A549 (cell line): ENCODE measurements at regions not wholly inside any gene's neighbourhood (a gene's known extent, or its start where the extent isn't known, plus 50 kb on each side); places are given as distances from the start of the nearest gene placed in this dataset.

Experiments
- ATAC-seq, 2 experiments: fragments of 200-7000 bp in 1 of 2; fragments of >200 bp in 1 of 2; cut with Nextera tagmentation in 1 of 2; cut with Tn5 transposase in 1 of 2; 3 replicates each; pipeline versions ENCODE4 v1.8.0 to v1.9.1; 2018 to 2020; ENCODE audit warnings: mild to moderate bottlenecking in 1 of 2, moderate library complexity in 1 of 2
- CTCF ChIA-PET: fragments of 300-600 bp; sonication (Branson Sonifier 250); formaldehyde crosslinking; extraction: SDS; loops from one replicate; lab custom pipeline; 2021; ENCODE audit warnings: antibody characterized with exemption, inconsistent platforms; lab: Yijun Ruan, JAX
- POLR2A ChIA-PET: fragments of 350-600 bp; formaldehyde crosslinking; extraction: SDS; loops from one replicate; lab custom pipeline; 2021; ENCODE audit warnings: antibody characterized with exemption, inconsistent platforms; lab: Yijun Ruan, JAX
- DNase-seq, 2 experiments: peaks; one replicate each; pipeline versions ENCODE4 v3.0.0 to v3.0.0-alpha.2; 2011 to 2016; ENCODE audit warnings: low read depth in 1 of 2, low spot score in 1 of 2
- FAIRE-seq: peaks from 2 replicates; lab custom pipeline; 2011; peaks lifted over from hg19 to GRCh38; lab: Jason Lieb, UNC
- H3K27ac ChIP-seq, 2 experiments: fragments of >200 bp; sonication (Bioruptor Twin); formaldehyde crosslinking; 3 replicates each; pipeline ENCODE4 v1.5.1; 2016 to 2017
- H3K4me1 ChIP-seq: fragments of >200 bp; sonication (Bioruptor Twin); formaldehyde crosslinking; 3 replicates; pipeline ENCODE4 v1.6.1; 2016
- H3K4me2 ChIP-seq: fragments of >200 bp; sonication (Bioruptor Twin); formaldehyde crosslinking; 3 replicates; pipeline ENCODE4 v1.6.1; 2016
- H3K4me3 ChIP-seq: fragments of >200 bp; sonication (Bioruptor Twin); formaldehyde crosslinking; 3 replicates; pipeline ENCODE4 v1.5.1; 2016
- H3K9me3 ChIP-seq: fragments of >200 bp; sonication (Bioruptor Twin); formaldehyde crosslinking; 3 replicates; pipeline ENCODE4 v1.6.1; 2016
- BCL3 ChIP-seq: fragments of >200 bp; sonication (Bioruptor Twin); formaldehyde crosslinking; IDR thresholded peaks from 3 replicates; pipeline ENCODE4 v1.6.1; 2016
- BHLHE40 ChIP-seq: IDR thresholded peaks from 2 replicates; pipeline ENCODE4 v1.6.1; 2012; ENCODE audit warnings: low read depth, low read length, inconsistent platforms
- CBX2 ChIP-seq: fragments of 200-600 bp; sonication (generic); IDR thresholded peaks from 2 replicates; pipeline ENCODE4 v1.6.1; 2016; ENCODE audit warnings: low read depth, mild to moderate bottlenecking, borderline replicate concordance
- CHD2 ChIP-seq: fragments of 150-350 bp; IDR thresholded peaks from 2 replicates; pipeline ENCODE4 v1.6.1; 2014; ENCODE audit warnings: low read length; ENCODE audit not compliant: partially characterized antibody
- CHD4 ChIP-seq: fragments of 200-600 bp; sonication (generic); IDR thresholded peaks from 2 replicates; pipeline ENCODE4 v1.6.1; 2016; ENCODE audit warnings: antibody characterized with exemption, mild to moderate bottlenecking, borderline replicate concordance
- E2F6 ChIP-seq: IDR thresholded peaks from 2 replicates; pipeline ENCODE4 v1.6.1; 2012; ENCODE audit warnings: low read depth, borderline replicate concordance
- EHF ChIP-seq: fragments of 250-450 bp; sonication (Bioruptor Pico); IDR thresholded peaks from 2 replicates; pipeline ENCODE4 v1.5.0; 2020; ENCODE audit warnings: mild to moderate bottlenecking
- EP300 ChIP-seq, 2 experiments: fragments of >200 bp; sonication (Bioruptor Twin); formaldehyde crosslinking; IDR thresholded peaks; 2 replicates in 1 of 2; 3 replicates in 1 of 2; pipeline ENCODE4 v1.6.1; 2016 to 2017
- ESRRA ChIP-seq: fragments of 150-350 bp; IDR thresholded peaks from 2 replicates; pipeline ENCODE4 v1.6.1; 2014; ENCODE audit warnings: mild to moderate bottlenecking, low read length, borderline replicate concordance
- FOXS1 ChIP-seq: fragments of 250-450 bp; sonication (Bioruptor Pico); IDR thresholded peaks from 2 replicates; pipeline ENCODE4 v1.5.0; 2020; ENCODE audit warnings: mild to moderate bottlenecking, moderate library complexity
- GATA3 ChIP-seq: IDR thresholded peaks from 2 replicates; pipeline ENCODE4 v1.6.1; 2012; ENCODE audit warnings: borderline replicate concordance
- HOXA7 ChIP-seq: fragments of 250-450 bp; sonication (Bioruptor Pico); IDR thresholded peaks from 2 replicates; pipeline ENCODE4 v1.5.0; 2020; ENCODE audit warnings: mild to moderate bottlenecking, moderate library complexity
- HOXB5 ChIP-seq: fragments of 250-450 bp; sonication (Bioruptor Pico); IDR thresholded peaks from 2 replicates; pipeline ENCODE4 v1.5.0; 2020; ENCODE audit warnings: mild to moderate bottlenecking, moderate library complexity
- JUN ChIP-seq, 2 experiments: fragments of >200 bp; sonication (Bioruptor Twin); formaldehyde crosslinking; IDR thresholded peaks; 2 replicates in 1 of 2; 3 replicates in 1 of 2; pipeline ENCODE4 v1.6.1; 2016 to 2017
- JUNB ChIP-seq: fragments of >200 bp; sonication (Bioruptor Twin); formaldehyde crosslinking; IDR thresholded peaks from 2 replicates; pipeline ENCODE4 v1.6.1; 2016
- KDM1A ChIP-seq: fragments of 200-600 bp; sonication (generic); IDR thresholded peaks from 2 replicates; pipeline ENCODE4 v1.6.1; 2016; ENCODE audit warnings: low read depth, mild to moderate bottlenecking
- KDM5A ChIP-seq: fragments of 200-600 bp; sonication (generic); IDR thresholded peaks from 2 replicates; pipeline ENCODE4 v1.6.1; 2016; ENCODE audit warnings: antibody characterized with exemption, mild to moderate bottlenecking
- MAZ ChIP-seq: fragments of 150-350 bp; IDR thresholded peaks from 2 replicates; pipeline ENCODE4 v1.6.1; 2014; ENCODE audit warnings: antibody characterized with exemption, low read depth, low read length, borderline replicate concordance
- MYC ChIP-seq: IDR thresholded peaks from 2 replicates; pipeline ENCODE4 v1.6.1; 2012; ENCODE audit warnings: mild to moderate bottlenecking, inconsistent platforms, low read length, improper control_type of control experiment, borderline replicate concordance
- NR3C1 ChIP-seq: fragments of >200 bp; sonication (Bioruptor Twin); formaldehyde crosslinking; IDR thresholded peaks from 3 replicates; pipeline ENCODE4 v1.6.1; 2017
- PBX3 ChIP-seq: IDR thresholded peaks from 2 replicates; pipeline ENCODE4 v1.6.1; 2012
- RAD21 ChIP-seq, 2 experiments: fragments of >200 bp in 1 of 2; sonication (Bioruptor Twin) in 1 of 2; formaldehyde crosslinking in 1 of 2; IDR thresholded peaks in 1 of 2; conservative IDR thresholded peaks in 1 of 2; 2 replicates in 1 of 2; 3 replicates in 1 of 2; pipeline ENCODE4 v1.6.1; 2012 to 2018; ENCODE audit warnings: inconsistent platforms in 1 of 2
- RARB ChIP-seq: fragments of 250-450 bp; sonication (Bioruptor Pico); IDR thresholded peaks from 2 replicates; pipeline ENCODE4 v1.8.0; 2021; ENCODE audit warnings: mild to moderate bottlenecking, moderate library complexity
- RCOR1 ChIP-seq: fragments of 150-350 bp; IDR thresholded peaks from 2 replicates; pipeline ENCODE4 v1.6.1; 2014; ENCODE audit warnings: antibody characterized with exemption, low read length, low read depth
- RFX5 ChIP-seq: fragments of 450-650 bp; IDR thresholded peaks from 2 replicates; pipeline ENCODE4 v1.7.1; 2014; ENCODE audit warnings: antibody characterized with exemption, mild to moderate bottlenecking, moderate library complexity
- RNF2 ChIP-seq: fragments of 200-600 bp; sonication (generic); IDR thresholded peaks from 2 replicates; pipeline ENCODE4 v1.6.1; 2016; ENCODE audit warnings: low read depth, mild to moderate bottlenecking, antibody characterized with exemption, moderate library complexity, borderline replicate concordance
- SREBF2 ChIP-seq: fragments of 450-650 bp; IDR thresholded peaks from 2 replicates; pipeline ENCODE4 v1.6.1; 2014; ENCODE audit warnings: mild to moderate bottlenecking, moderate library complexity
- TP53 ChIP-seq: fragments of 250-450 bp; sonication (Bioruptor Pico); IDR thresholded peaks from 2 replicates; pipeline ENCODE4 v1.5.0; 2021; ENCODE audit warnings: mild to moderate bottlenecking, moderate library complexity
- ZC3H11A ChIP-seq: fragments of 450-650 bp; IDR thresholded peaks from 2 replicates; pipeline ENCODE4 v1.6.1; 2014; ENCODE audit warnings: antibody characterized with exemption, mild to moderate bottlenecking
- whole genome bisulfite sequencing: methylation state at CpG from one replicate; pipeline ENCODE4 v1.1.6; 2017; ENCODE audit errors: missing lambda C conversion rate; 5-methylcytosine and 5-hydroxymethylcytosine counted together
- TF ChIP-seq, protein P1 (sequence below): fragments of 250-450 bp; sonication (Bioruptor Pico); IDR thresholded peaks from 2 replicates; pipeline ENCODE4 v1.5.0; 2021; ENCODE audit warnings: mild to moderate bottlenecking, moderate library complexity, borderline replicate concordance

DNA sequence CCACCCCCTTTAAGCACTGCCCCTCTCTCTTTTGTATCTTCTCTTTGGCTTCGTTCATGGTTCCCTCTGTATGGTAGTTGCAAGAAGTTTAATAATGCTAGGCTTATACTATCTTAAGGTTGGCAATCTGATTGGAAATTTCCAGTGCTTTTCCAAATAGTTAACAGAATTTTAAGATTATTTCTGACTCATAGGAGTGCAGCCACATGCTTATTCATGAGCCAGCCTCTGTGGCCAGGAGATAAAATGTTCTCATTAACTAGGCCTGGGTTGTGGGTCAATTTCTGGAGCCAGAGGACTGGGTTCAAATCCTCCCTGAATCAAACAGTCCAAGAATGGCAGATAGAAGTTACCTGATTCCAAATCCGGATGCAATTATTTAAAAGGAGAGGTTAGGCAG is 103.1 kb downstream of the ATP6V1G3 start:
- CTCF ChIA-PET = no interaction called here
- Histone ChIP-seq H3K27ac (no peak overlapping the region), H3K4me2 (no peak overlapping the region), H3K9me3 (no peaks in the 10 kb centered on the region), H3K4me3 (no peak overlapping the region), H3K4me1 (no peaks in the 10 kb centered on the region)
- WGBS = 51% methylated on average over 2 of the region's 2 CpGs
- DNase-seq (no peak), ATAC-seq (no peak), FAIRE-seq (no peak)
- POLR2A ChIA-PET = no interaction called here
- TF ChIP-seq CHD2 (no peak), GATA3 (no peak), FOXS1 (CRISPR knock-in tag) (no peak), BCL3 (no peak), ESRRA (no peak), MAZ (no peak), RNF2 (no peak), RCOR1 (no peak), EP300 (IDR thresholded peaks at IDR 0.05) (no peak), RFX5 (no peak), CHD4 (no peak), RAD21 (conservative IDR thresholded peaks at IDR 0.05 in 1 of 2, IDR thresholded peaks at IDR 0.05 in 1 of 2) (no peak), JUN (IDR thresholded peaks at IDR 0.05) (no peak)

DNA sequence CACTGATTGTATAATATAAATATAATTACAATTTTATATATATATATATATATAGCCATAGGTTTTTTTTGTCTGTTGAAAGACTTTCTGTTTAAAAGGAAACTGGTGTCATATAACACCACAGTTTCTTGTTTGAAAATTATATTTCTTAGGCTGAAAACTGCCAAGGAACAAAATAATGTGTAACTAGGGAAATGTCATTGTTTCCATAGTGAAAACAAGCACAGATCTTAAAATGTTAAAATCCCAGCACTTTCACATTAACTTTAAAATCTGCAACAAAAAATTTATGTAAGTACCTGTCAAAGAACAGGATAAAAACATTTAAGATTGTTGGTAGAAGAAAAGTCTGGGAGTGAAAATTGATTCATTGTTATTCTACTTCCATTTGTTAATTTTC is 104.2 kb downstream of the ATP6V1G3 start:
- H3K4me3 ChIP-seq = no peak overlapping the region
- H3K27ac ChIP-seq = no peak overlapping the region
- ChIA-PET POLR2A (no interaction called here), CTCF (no interaction called here)
- H3K4me2 ChIP-seq = no peak overlapping the region
- DNase-seq = no peak
- ATAC-seq = no peak
- peaks cover 3% of the 10 kb centered on the region; the same call in 1 of the 3 replicates for H3K9me3 ChIP-seq
- FAIRE-seq = no peak
- TF ChIP-seq HOXA7 (CRISPR knock-in tag) (no peak), RARB (CRISPR knock-in tag) (no peak), PBX3 (no peak), CHD2 (no peak), E2F6 (no peak), KDM1A (no peak), SREBF2 (no peak), KDM5A (no peak), MYC (no peak), BHLHE40 (no peak), HOXB5 (CRISPR knock-in tag) (no peak), ZC3H11A (no peak), EHF (CRISPR knock-in tag) (no peak), JUNB (no peak), NR3C1 (no peak), ESRRA (no peak), MAZ (no peak), TP53 (no peak), CBX2 (no peak)
- TF ChIP-seq, protein P1, sequence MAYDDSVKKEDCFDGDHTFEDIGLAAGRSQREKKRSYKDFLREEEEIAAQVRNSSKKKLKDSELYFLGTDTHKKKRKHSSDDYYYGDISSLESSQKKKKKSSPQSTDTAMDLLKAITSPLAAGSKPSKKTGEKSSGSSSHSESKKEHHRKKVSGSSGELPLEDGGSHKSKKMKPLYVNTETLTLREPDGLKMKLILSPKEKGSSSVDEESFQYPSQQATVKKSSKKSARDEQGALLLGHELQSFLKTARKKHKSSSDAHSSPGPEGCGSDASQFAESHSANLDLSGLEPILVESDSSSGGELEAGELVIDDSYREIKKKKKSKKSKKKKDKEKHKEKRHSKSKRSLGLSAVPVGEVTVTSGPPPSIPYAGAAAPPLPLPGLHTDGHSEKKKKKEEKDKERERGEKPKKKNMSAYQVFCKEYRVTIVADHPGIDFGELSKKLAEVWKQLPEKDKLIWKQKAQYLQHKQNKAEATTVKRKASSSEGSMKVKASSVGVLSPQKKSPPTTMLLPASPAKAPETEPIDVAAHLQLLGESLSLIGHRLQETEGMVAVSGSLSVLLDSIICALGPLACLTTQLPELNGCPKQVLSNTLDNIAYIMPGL (CRISPR knock-in tag) = no peak
- no peaks in the 10 kb centered on the region for H3K4me1 ChIP-seq
